NCI-H460 (cell line): ENCODE measurements at regions not wholly inside any gene's neighbourhood (a gene's known extent, or its start where the extent isn't known, plus 50 kb on each side); places are given as distances from the start of the nearest gene placed in this dataset.

Experiments used
- DNase-seq: peaks from one replicate; pipeline ENCODE4 v3.0.0-alpha.2; 2016; ENCODE audit warnings: low read depth; ENCODE audit errors: extremely low read depth

GRCh38 chr4:110878413-110878812 lies 255.5 kb upstream of the PITX2 start:
- no peak for DNase-seq

- no peak for DNase-seq
Measured at GRCh38 chr4:110878956-110879355, 256.1 kb upstream of the PITX2 start.

GRCh38 chr4:110886270-110886669 lies 263.4 kb upstream of the PITX2 start:
- no peak for DNase-seq

- no peak for DNase-seq
Measured at GRCh38 chr4:110886856-110887255, 264.0 kb upstream of the PITX2 start.

- no peak for DNase-seq
Measured at GRCh38 chr4:110897784-110898183, 274.9 kb upstream of the PITX2 start.

- DNase-seq = no peak
Measured at GRCh38 chr4:110898290-110898689, 275.4 kb upstream of the PITX2 start.

GRCh38 chr4:110900213-110900769 lies 277.4 kb upstream of the PITX2 start:
- DNase-seq = no peak

GRCh38 chr4:110902500-110902899 lies 279.6 kb upstream of the PITX2 start:
- DNase-seq = no peak

GRCh38 chr4:110904435-110905065 lies 281.7 kb upstream of the PITX2 start:
- DNase-seq = no peak

- DNase-seq = no peak
Measured at GRCh38 chr4:110905367-110905766, 282.5 kb upstream of the PITX2 start.

GRCh38 chr4:110907801-110908313 lies 285.0 kb upstream of the PITX2 start:
- no peak for DNase-seq

- no peak for DNase-seq
Measured at GRCh38 chr4:110914791-110915190, 291.9 kb upstream of the PITX2 start.

GRCh38 chr4:110915301-110915700 lies 292.4 kb upstream of the PITX2 start:
- no peak for DNase-seq

- DNase-seq = no peak
Measured at GRCh38 chr4:110916505-110916904, 293.6 kb upstream of the PITX2 start.

- no peak for DNase-seq
Measured at GRCh38 chr4:110917835-110918234, 295.0 kb upstream of the PITX2 start.

GRCh38 chr4:110920990-110921389 lies 298.1 kb upstream of the PITX2 start:
- no peak for DNase-seq

GRCh38 chr4:110924761-110925160 lies 301.9 kb upstream of the PITX2 start:
- DNase-seq = no peak

GRCh38 chr4:110926841-110927400 lies 304.0 kb upstream of the PITX2 start:
- DNase-seq = no peak

GRCh38 chr4:110933341-110933740 lies 310.5 kb upstream of the PITX2 start:
- no peak for DNase-seq

GRCh38 chr4:110944501-110944900 lies 321.6 kb upstream of the PITX2 start:
- DNase-seq = no peak

- DNase-seq = no peak
Measured at GRCh38 chr4:110945600-110945999, 322.7 kb upstream of the PITX2 start.

- no peak for DNase-seq
Measured at GRCh38 chr4:110949542-110949941, 326.7 kb upstream of the PITX2 start.
